HG03571 (cell line): ENCODE measurements at regions not wholly inside any gene's neighbourhood (a gene's known extent, or its start where the extent isn't known, plus 50 kb on each side); places are given as distances from the start of the nearest gene placed in this dataset.
"Not testable (repeated sequence)": the region's sequence is repeated elsewhere in the genome, so short reads cannot be mapped to it uniquely, and the experiment has no call there.

ENCODE experiments used
- ATAC-seq: cut with Tn5 transposase; IDR thresholded peaks from one replicate; pipeline ENCODE4 v1.9.1; 2021; ENCODE audit not compliant: unreplicated experiment

- ATAC-seq, result no peak
Measured at GRCh38 chr1:99361406-99361805, 97.1 kb downstream of the PLPPR4 start.

DNA sequence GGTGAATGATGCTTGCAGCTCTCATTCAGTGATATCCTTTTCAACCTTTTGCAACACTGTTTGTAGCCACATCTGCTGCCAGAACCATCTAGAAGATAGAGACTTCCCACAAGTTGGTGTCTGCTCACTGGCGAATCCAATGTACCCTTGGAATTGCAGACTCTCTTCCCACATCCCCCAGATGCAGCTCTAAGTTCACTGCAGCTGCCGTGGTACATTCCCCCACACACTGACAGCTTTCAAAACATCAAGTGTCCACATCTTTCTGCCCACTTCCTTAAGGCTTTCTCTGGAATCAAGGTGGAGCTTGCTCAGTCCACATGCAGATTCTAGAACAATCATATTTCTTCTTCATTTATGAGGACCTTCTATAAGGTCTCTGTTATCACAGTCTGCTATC is 99.2 kb downstream of the PLPPR4 start:
- no peak for ATAC-seq

DNA sequence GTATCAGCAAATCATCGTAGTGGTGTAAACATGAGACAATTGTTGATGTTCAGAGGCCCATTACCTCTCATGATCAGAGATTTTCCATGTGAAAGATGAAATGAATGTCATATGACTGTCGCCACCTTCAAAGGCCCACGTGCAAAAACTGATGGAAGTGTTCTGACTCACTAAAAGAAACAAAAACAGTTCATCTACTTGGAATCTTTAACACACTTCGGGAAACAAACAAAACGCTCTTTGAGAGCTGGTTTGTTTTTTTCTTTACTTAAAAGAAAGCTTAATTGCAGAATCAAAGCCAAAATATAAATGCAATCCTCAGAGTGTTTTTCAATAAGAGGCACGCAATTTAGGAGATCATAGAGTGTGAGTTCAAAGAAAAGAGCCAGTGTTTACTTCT is 100.8 kb downstream of the PLPPR4 start:
- no peak for ATAC-seq

DNA sequence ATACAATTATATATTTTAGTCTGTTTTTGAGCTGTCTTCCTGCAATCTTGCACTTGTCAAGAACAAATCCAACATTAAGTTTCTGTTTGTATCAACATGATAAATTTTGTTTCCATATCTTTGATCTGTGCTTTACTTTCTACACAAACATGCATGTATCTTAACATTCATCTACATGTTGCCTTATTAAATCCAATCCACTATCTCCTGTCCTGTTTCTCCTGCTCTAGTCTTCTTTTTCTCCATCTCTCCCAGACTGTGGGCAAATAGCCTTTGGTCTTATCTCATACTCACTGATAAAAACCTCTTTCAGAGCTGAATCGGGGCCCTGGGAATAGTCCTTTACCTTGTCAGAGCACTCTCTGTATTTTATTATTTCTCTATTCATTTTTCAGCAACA is 101.3 kb downstream of the PLPPR4 start:
- ATAC-seq, result no peak

DNA sequence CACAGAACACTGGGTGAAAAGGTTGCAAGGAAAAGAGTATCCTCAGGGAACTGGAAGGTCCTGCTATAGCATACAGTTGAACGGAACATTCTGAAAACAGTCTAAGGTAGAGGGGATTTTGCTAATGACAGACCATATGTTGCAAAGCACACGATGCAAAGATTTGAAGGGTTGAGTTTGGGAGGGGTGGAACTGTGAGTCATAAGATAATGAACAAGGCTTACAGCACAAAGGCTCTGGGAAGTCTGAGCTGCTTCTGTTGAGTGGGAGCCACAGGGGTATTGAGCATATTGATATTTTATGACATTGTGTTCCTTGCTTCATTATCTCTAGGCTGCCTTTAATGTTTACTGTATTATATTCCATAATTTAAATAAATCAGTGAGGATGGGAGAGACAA is 104.9 kb downstream of the PLPPR4 start:
- no peak for ATAC-seq

DNA sequence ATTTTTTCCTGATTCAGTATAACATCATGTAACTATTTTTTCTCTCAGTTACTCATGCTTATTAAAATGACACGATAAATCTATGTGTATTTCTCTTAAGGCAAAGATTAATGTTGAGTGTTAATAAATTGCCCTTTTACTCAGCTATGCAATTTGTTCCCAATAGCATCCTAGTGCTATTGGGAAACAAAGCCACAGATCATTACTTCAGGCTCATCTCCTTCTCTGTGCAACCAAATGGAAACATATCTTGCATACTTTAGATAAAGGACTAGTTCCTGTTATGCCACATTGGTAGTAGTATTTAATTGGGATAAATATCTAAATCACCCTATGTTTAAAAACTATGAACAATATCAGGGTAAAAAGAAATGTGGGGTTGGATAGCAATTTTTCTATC is 106.2 kb downstream of the PLPPR4 start:
- no peak for ATAC-seq

DNA sequence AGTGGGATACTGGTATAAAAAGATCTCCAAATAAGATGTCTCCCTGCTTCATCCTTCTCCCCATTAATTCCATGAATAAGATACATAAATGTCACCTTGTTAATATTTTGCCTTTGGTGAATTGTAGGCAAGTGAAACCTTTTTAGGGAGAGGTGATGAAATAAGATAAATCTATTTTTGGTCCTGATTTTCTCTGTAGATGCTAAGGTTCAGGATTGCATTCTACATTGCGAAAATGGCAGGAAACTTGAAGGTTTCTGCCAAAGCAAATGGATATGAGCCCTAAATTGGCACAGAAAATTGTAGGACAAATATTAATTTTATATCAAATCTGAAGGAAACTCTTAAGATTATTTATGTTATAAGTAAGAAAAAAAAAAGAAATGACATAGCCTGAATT is 107.1 kb downstream of the PLPPR4 start:
- ATAC-seq, result no peak

DNA sequence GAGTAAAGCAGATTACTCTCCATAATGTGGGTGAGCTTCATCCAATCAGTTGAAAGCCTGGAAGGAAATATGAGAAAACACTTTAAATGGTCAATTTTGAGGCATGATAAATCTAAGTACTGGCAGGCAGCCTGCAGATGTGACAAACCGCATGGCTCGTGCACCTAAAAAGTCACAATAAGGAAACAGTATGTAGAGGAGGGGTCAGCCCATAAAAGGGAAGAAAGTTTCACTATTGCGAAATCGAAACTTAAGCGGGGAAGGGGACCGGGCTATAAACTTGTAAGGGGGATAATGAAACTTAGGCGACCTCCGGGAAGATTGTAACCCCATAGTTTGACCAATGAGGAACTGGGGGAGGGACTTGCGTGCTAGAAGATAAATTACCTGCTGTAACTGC is 109.8 kb downstream of the PLPPR4 start:
- ATAC-seq, result no peak

- ATAC-seq, result not testable (repeated sequence)
Measured at GRCh38 chr1:99374693-99375092, 110.4 kb downstream of the PLPPR4 start.

GRCh38 chr1:99384021-99384420 is 119.7 kb downstream of the PLPPR4 start:
- no peak for ATAC-seq

DNA sequence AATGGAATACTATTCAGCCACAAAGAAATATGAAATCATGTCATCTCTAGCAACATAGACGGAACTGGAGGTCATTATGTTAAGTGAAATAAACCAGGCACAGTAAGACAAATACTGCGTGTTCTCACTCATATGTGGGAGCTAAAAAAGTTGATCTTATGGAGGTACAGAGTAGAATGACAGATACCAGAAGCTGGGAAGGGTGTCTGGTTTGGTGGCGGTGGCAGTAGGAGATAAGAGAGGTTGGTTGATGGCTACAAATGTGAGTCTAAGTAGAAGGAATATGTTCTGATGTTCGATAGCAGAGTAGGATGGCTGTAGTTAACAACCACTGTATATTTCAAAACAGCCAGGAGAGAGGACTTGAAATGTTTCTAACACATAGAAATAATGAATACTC is 121.6 kb downstream of the PLPPR4 start:
- ATAC-seq, result no peak

DNA sequence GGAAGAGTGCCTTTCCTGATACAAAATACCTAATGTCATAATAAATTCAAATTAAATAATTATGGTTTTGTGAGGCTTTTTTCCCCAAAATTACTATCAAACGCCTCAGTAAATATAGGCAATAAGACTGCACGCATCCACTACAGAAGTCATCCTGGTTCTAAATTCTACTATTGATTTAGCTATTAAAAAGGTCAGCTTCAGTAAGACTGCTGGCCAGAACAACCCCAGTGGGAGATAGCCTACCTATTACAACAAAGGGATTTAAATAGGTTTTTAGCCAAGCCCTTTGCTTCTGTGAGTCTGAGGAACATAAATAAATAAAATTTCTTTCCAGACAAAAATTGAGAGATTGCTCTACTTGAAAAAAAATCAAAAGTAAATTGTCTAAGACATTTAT is 132.1 kb downstream of the PLPPR4 start:
- no peak for ATAC-seq

GRCh38 chr1:99397029-99397428 is 132.7 kb downstream of the PLPPR4 start:
- ATAC-seq, result no peak

- ATAC-seq, result no peak
Measured at GRCh38 chr1:99397863-99398262, 133.6 kb downstream of the PLPPR4 start.

GRCh38 chr1:99401556-99401955 is 137.3 kb downstream of the PLPPR4 start:
- not testable (repeated sequence) for ATAC-seq

- ATAC-seq, result not testable (repeated sequence)
Measured at GRCh38 chr1:99404399-99404798, 140.1 kb downstream of the PLPPR4 start.

GRCh38 chr1:99405325-99405724 is 141.0 kb downstream of the PLPPR4 start:
- not testable (repeated sequence) for ATAC-seq

GRCh38 chr1:99407018-99407417 is 142.7 kb downstream of the PLPPR4 start:
- no peak for ATAC-seq

GRCh38 chr1:99424087-99424486 is 159.8 kb downstream of the PLPPR4 start:
- no peak for ATAC-seq

GRCh38 chr1:99429754-99430153 is 165.5 kb downstream of the PLPPR4 start:
- no peak for ATAC-seq

DNA sequence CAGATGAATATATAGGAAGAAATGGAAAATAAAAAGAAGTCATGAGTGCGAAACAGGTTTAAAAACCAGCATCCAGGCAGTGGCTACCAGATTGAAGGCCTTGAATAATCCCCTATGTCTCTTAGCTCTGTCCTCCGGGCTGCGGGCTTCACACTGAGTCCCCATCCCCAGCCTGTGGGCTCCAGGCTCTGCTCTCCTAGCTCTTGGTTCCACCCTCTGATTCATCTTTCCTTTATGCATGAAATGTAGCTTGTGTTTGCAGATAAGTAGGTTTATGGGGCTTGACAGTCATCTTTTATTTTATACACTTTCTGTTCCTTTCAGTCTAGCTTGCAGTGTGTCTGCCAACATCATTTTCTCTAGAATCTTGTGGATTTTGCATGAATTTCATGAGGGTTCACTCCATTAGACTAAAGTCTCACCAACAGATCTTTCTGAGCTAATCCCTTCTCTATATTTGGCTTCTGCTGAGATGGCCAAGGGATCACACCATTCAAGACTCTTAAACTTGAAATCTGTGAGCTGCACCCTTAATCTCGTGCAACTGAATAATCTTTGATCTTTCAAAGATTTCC is 174.5 kb downstream of the PLPPR4 start:
- no peak for ATAC-seq

DNA sequence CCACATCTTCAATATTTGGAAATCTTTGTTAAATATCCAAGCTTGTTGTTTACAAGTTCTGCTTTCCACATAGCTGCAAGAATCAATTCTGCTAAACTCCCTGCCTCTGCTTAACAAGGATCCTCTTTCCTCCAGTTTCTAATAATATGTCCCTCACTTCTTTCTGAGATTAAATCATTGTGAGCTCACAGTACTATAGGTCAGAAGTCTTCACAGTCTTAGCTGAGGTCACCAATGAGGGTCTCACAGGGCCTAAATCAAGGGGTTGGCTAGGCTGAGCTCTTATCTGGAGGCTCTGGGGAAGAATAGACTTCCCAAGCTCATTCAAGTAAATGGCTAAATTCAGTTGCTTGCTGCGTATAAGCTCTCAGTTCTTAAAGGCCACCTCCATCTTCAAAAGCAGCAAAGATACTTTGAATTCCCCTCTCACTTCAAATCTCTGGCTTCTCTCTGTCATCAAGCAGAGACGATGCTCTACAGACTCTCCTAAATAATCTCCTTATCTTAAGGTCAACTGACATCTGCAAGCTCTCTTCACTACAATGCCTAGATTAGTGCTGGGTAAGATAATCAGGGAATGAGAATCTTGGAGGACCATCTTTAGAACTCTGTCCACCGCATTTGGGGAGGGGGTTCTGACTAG is 175.3 kb downstream of the PLPPR4 start:
- ATAC-seq, result no peak
